GM12874 (cell line): ENCODE measurements at regions not wholly inside any gene's neighbourhood (a gene's known extent, or its start where the extent isn't known, plus 50 kb on each side); places are given as distances from the start of the nearest gene placed in this dataset.

ENCODE experiments used
- CTCF ChIP-seq: IDR thresholded peaks from 2 replicates; pipeline ENCODE4 v1.5.1; 2011; ENCODE audit warnings: low read depth, mild to moderate bottlenecking, control low read depth, low read length, moderate library complexity; ENCODE audit not compliant: insufficient read depth

GRCh38 chr6:97775012-97775411 is 492.0 kb upstream of the MMS22L start:
- TF ChIP-seq CTCF = no peak

DNA sequence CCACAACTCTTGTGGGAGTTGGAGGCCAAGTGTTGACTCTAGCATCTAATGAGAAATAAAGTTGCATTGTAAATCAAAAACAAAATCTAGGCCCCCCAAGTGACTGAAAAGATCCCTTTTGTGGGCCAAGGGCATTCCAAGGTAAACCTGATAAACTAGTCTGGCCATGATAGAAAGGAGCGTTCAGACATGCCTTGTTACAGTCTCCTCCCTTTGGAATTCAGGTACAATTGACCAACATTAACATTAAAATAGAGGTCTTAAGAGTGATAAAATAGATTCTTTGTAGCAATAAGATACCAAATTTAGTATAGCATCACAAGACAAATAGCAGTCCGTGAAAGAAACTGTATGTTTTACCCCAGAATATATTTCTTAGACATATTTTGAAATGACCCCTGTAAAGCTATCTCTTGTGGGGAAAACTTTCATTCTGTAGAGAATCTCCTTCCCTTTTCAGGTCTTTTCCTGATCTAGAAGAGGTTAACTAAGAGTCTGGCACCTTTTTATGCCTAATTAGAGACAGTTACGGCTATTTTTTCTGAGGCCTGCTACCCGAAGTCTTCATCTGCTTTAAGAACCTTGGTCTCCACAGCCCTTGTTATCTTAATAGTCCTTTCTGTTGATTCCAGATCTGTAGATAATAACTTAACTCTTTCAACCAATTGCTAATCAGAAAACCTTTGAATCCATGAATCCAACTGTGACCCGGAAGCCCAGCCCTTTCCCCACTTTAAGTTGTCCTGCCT is 495.4 kb upstream of the MMS22L start:
- TF ChIP-seq CTCF = no peak

GRCh38 chr6:97790926-97791590 is 508.0 kb upstream of the MMS22L start:
- no peak for TF ChIP-seq CTCF

- TF ChIP-seq CTCF = no peak
Observed at GRCh38 chr6:97805596-97805995, 522.6 kb upstream of the MMS22L start.

GRCh38 chr6:97812940-97813339 is 529.9 kb upstream of the MMS22L start:
- TF ChIP-seq CTCF = no peak

GRCh38 chr6:97813889-97814567 is 531.0 kb upstream of the MMS22L start:
- TF ChIP-seq CTCF = no peak

- TF ChIP-seq CTCF = no peak
Observed at GRCh38 chr6:97815301-97815812, 532.3 kb upstream of the MMS22L start.
